ENCODE measurements at regions not wholly inside any gene's neighbourhood (a gene's known extent, or its start where the extent isn't known, plus 50 kb on each side); places are given as distances from the start of the nearest gene placed in this dataset.
"Not testable (repeated sequence)": the region's sequence is repeated elsewhere in the genome, so short reads cannot be mapped to it uniquely, and the experiment has no call there.

- H3K36me3 ChIP-seq (ENCODE audit: insufficient read depth, low read length) = no peaks in the 10 kb centered on the region
- TF ChIP-seq FOXP2 (optimal IDR thresholded peaks at IDR 0.05; ENCODE audit: control extremely low read depth, extremely low read length, insufficient read depth) = no peak
- no peaks in the 10 kb centered on the region for H3K9me3 ChIP-seq (ENCODE audit: low read depth, low read length)
- H3K9ac ChIP-seq (ENCODE audit: insufficient read length) = no peak overlapping the region
- no peak for DNase-seq (ENCODE audit: low read depth, low spot score)
- H3K4me3 ChIP-seq = no peak overlapping the region
- H3K27ac ChIP-seq = no peak overlapping the region
These were observed 242.9 kb upstream of the ZFP64 start for GRCh38 chr20:52434453-52434852.

- H3K36me3 ChIP-seq (ENCODE audit: insufficient read depth, low read length) = no peaks in the 10 kb centered on the region
These were observed 242.5 kb upstream of the ZFP64 start for GRCh38 chr20:52434041-52434425.

GRCh38 chr20:52433326-52434040 is 241.9 kb upstream of the ZFP64 start:
- H3K4me3 ChIP-seq = no peak overlapping the region
- no peak overlapping the region for H3K27ac ChIP-seq
- no peaks in the 10 kb centered on the region for H3K9me3 ChIP-seq (ENCODE audit: low read depth, low read length)
- no peaks in the 10 kb centered on the region for H3K36me3 ChIP-seq (ENCODE audit: insufficient read depth, low read length)
- DNase-seq (ENCODE audit: low read depth, low spot score) = no peak
- no peak overlapping the region for H3K9ac ChIP-seq (ENCODE audit: insufficient read length)
- TF ChIP-seq EZH2 (IDR thresholded peaks at IDR 0.05) = no peak
- TF ChIP-seq FOXP2 (optimal IDR thresholded peaks at IDR 0.05; ENCODE audit: control extremely low read depth, extremely low read length, insufficient read depth) = no peak
- no peak for TF ChIP-seq POLR2AphosphoS5 (IDR thresholded peaks at IDR 0.05; ENCODE audit: borderline replicate concordance, low read depth, low read length)

More at GRCh38 chr20:52434041-52434425, 242.5 kb upstream of the ZFP64 start:
- no peak for DNase-seq (ENCODE audit: low read depth, low spot score)
- TF ChIP-seq FOXP2 (optimal IDR thresholded peaks at IDR 0.05; ENCODE audit: control extremely low read depth, extremely low read length, insufficient read depth) = no peak
- no peak for TF ChIP-seq EZH2 (IDR thresholded peaks at IDR 0.05)
- no peak for TF ChIP-seq POLR2AphosphoS5 (IDR thresholded peaks at IDR 0.05; ENCODE audit: borderline replicate concordance, low read depth, low read length)
- Histone ChIP-seq H3K27ac (no peak overlapping the region), H3K4me3 (no peak overlapping the region), H3K9ac (ENCODE audit: insufficient read length) (no peak overlapping the region), H3K9me3 (ENCODE audit: low read depth, low read length) (no peaks in the 10 kb centered on the region)

- Histone ChIP-seq H3K9ac (ENCODE audit: insufficient read length) (no peak overlapping the region), H3K27ac (0 out of 2 replicates have a peak overlapping the region, but pooled peaks have one; percentile 3), H3K4me3 (no peak overlapping the region), H3K36me3 (ENCODE audit: insufficient read depth, low read length) (no peaks in the 10 kb centered on the region), H3K9me3 (ENCODE audit: low read depth, low read length) (no peaks in the 10 kb centered on the region)
- DNase-seq (ENCODE audit: low read depth, low spot score) = no peak
- TF ChIP-seq EZH2 (IDR thresholded peaks at IDR 0.05) = no peak
- TF ChIP-seq FOXP2 (optimal IDR thresholded peaks at IDR 0.05; ENCODE audit: control extremely low read depth, extremely low read length, insufficient read depth) = no peak
- no peak for TF ChIP-seq POLR2AphosphoS5 (IDR thresholded peaks at IDR 0.05; ENCODE audit: borderline replicate concordance, low read depth, low read length)
These were observed 241.2 kb upstream of the ZFP64 start for GRCh38 chr20:52432740-52433139.

GRCh38 chr20:52429029-52429428 is 237.4 kb upstream of the ZFP64 start:
- no peaks in the 10 kb centered on the region for H3K36me3 ChIP-seq (ENCODE audit: insufficient read depth, low read length)

GRCh38 chr20:52427960-52428359 is 236.4 kb upstream of the ZFP64 start:
- TF ChIP-seq FOXP2 (optimal IDR thresholded peaks at IDR 0.05; ENCODE audit: control extremely low read depth, extremely low read length, insufficient read depth) = no peak
- no peak for TF ChIP-seq POLR2AphosphoS5 (IDR thresholded peaks at IDR 0.05; ENCODE audit: borderline replicate concordance, low read depth, low read length)
- no peak for TF ChIP-seq EZH2 (IDR thresholded peaks at IDR 0.05)
- Histone ChIP-seq H3K9me3 (ENCODE audit: low read depth, low read length) (no peaks in the 10 kb centered on the region), H3K4me3 (no peak overlapping the region)

More at GRCh38 chr20:52429029-52429428, 237.4 kb upstream of the ZFP64 start:
- Histone ChIP-seq H3K9me3 (ENCODE audit: low read depth, low read length) (no peaks in the 10 kb centered on the region), H3K27ac (no peak overlapping the region), H3K9ac (ENCODE audit: insufficient read length) (no peak overlapping the region), H3K4me3 (no peak overlapping the region)
- TF ChIP-seq FOXP2 (optimal IDR thresholded peaks at IDR 0.05; ENCODE audit: control extremely low read depth, extremely low read length, insufficient read depth) (no peak), POLR2AphosphoS5 (IDR thresholded peaks at IDR 0.05; ENCODE audit: borderline replicate concordance, low read depth, low read length) (no peak), EZH2 (IDR thresholded peaks at IDR 0.05) (no peak)
- no peak for DNase-seq (ENCODE audit: low read depth, low spot score)

GRCh38 chr20:52426856-52427255 is 235.3 kb upstream of the ZFP64 start:
- Histone ChIP-seq H3K27ac (no peak overlapping the region), H3K9me3 (ENCODE audit: low read depth, low read length) (no peaks in the 10 kb centered on the region), H3K36me3 (ENCODE audit: insufficient read depth, low read length) (no peaks in the 10 kb centered on the region), H3K4me3 (no peak overlapping the region), H3K9ac (ENCODE audit: insufficient read length) (no peak overlapping the region)
- no peak for DNase-seq (ENCODE audit: low read depth, low spot score)
- TF ChIP-seq FOXP2 (optimal IDR thresholded peaks at IDR 0.05; ENCODE audit: control extremely low read depth, extremely low read length, insufficient read depth) (no peak), EZH2 (IDR thresholded peaks at IDR 0.05) (no peak), POLR2AphosphoS5 (IDR thresholded peaks at IDR 0.05; ENCODE audit: borderline replicate concordance, low read depth, low read length) (no peak)

More at GRCh38 chr20:52427960-52428359, 236.4 kb upstream of the ZFP64 start:
- Histone ChIP-seq H3K36me3 (ENCODE audit: insufficient read depth, low read length) (no peaks in the 10 kb centered on the region), H3K9ac (ENCODE audit: insufficient read length) (no peak overlapping the region), H3K27ac (no peak overlapping the region)
- no peak for DNase-seq (ENCODE audit: low read depth, low spot score)

GRCh38 chr20:52425701-52426100 is 234.1 kb upstream of the ZFP64 start:
- no peak for DNase-seq (ENCODE audit: low read depth, low spot score)
- Histone ChIP-seq H3K36me3 (ENCODE audit: insufficient read depth, low read length) (no peaks in the 10 kb centered on the region), H3K4me3 (no peak overlapping the region), H3K9ac (ENCODE audit: insufficient read length) (no peak overlapping the region), H3K9me3 (ENCODE audit: low read depth, low read length) (no peaks in the 10 kb centered on the region), H3K27ac (no peak overlapping the region)
- no peak for TF ChIP-seq POLR2AphosphoS5 (IDR thresholded peaks at IDR 0.05; ENCODE audit: borderline replicate concordance, low read depth, low read length)
- TF ChIP-seq FOXP2 (optimal IDR thresholded peaks at IDR 0.05; ENCODE audit: control extremely low read depth, extremely low read length, insufficient read depth) = no peak
- TF ChIP-seq EZH2 (IDR thresholded peaks at IDR 0.05) = no peak

- Histone ChIP-seq H3K36me3 (ENCODE audit: insufficient read depth, low read length) (no peaks in the 10 kb centered on the region), H3K27ac (no peak overlapping the region), H3K9me3 (ENCODE audit: low read depth, low read length) (no peaks in the 10 kb centered on the region), H3K4me3 (no peak overlapping the region), H3K9ac (ENCODE audit: insufficient read length) (no peak overlapping the region)
- TF ChIP-seq POLR2AphosphoS5 (IDR thresholded peaks at IDR 0.05; ENCODE audit: borderline replicate concordance, low read depth, low read length) (no peak), EZH2 (IDR thresholded peaks at IDR 0.05) (no peak), FOXP2 (optimal IDR thresholded peaks at IDR 0.05; ENCODE audit: control extremely low read depth, extremely low read length, insufficient read depth) (no peak)
- no peak for DNase-seq (ENCODE audit: low read depth, low spot score)
These were observed 233.7 kb upstream of the ZFP64 start for GRCh38 chr20:52425253-52425652.

GRCh38 chr20:52424357-52424942 is 232.9 kb upstream of the ZFP64 start:
- H3K36me3 ChIP-seq (ENCODE audit: insufficient read depth, low read length); DNase-seq (ENCODE audit: low read depth, low spot score); H3K27ac ChIP-seq; H3K9ac ChIP-seq (ENCODE audit: insufficient read length); H3K4me3 ChIP-seq; H3K9me3 ChIP-seq (ENCODE audit: low read depth, low read length): not testable (repeated sequence)

GRCh38 chr20:52423536-52424140 is 232.1 kb upstream of the ZFP64 start:
- H3K4me3 ChIP-seq; H3K27ac ChIP-seq; H3K9ac ChIP-seq (ENCODE audit: insufficient read length); DNase-seq (ENCODE audit: low read depth, low spot score); H3K36me3 ChIP-seq (ENCODE audit: insufficient read depth, low read length); H3K9me3 ChIP-seq (ENCODE audit: low read depth, low read length): not testable (repeated sequence)

All from SK-N-MC (cell line).